ENCODE measurements at regions not wholly inside any gene's neighbourhood (a gene's known extent, or its start where the extent isn't known, plus 50 kb on each side); places are given as distances from the start of the nearest gene placed in this dataset.

- ChIA-PET CTCF (ENCODE audit: unreplicated experiment) (no interaction called here), POLR2A (interaction anchor here (0.7 kb wide), 1 partner anchor 99 kb away, joined by 3 read pairs; no protein-coding TSS in a partner anchor)
- no peak for TF ChIP-seq CTCF (conservative IDR thresholded peaks at IDR 0.05; ENCODE audit: low read length)
- TF ChIP-seq EZH2phosphoT487 (IDR thresholded peaks at IDR 0.05; ENCODE audit: borderline replicate concordance, low read depth, low read length): no peak
Measured at GRCh38 chr5:54703133-54703532, 185.6 kb downstream of the SNX18 start.

GRCh38 chr5:54702470-54702869 lies 184.9 kb downstream of the SNX18 start:
- Histone ChIP-seq H4K20me1 (ENCODE audit: insufficient read depth, low read length) (no peaks in the 10 kb centered on the region), H3K4me3 (ENCODE audit: low read depth, low read length, poor library complexity, severe bottlenecking) (no peak overlapping the region), H3K9me3 (ENCODE audit: low read length) (no peaks in the 10 kb centered on the region), H3K4me1 (ENCODE audit: insufficient read depth, low read length, poor library complexity, severe bottlenecking) (peaks cover 4% of the 10 kb centered on the region), H3K79me2 (ENCODE audit: insufficient read depth, low read depth, low read length) (no peaks in the 10 kb centered on the region), H3K36me3 (ENCODE audit: insufficient read depth, low read length) (no peaks in the 10 kb centered on the region), H2AFZ (ENCODE audit: low read length) (no peak overlapping the region), H3K4me2 (ENCODE audit: low read length) (no peak overlapping the region), H3K9me2 (ENCODE audit: insufficient read depth, low read length) (no peaks in the 10 kb centered on the region), H3K27ac (ENCODE audit: low read depth, low read length, poor library complexity, severe bottlenecking) (no peak overlapping the region)
- ChIA-PET CTCF (ENCODE audit: unreplicated experiment) (no interaction called here), POLR2A (interaction anchor here (0.6 to 0.7 kb wide), 2 partner anchors 94 to 203 kb away, joined by 3 read pairs; no protein-coding TSS in a partner anchor)
- TF ChIP-seq EZH2phosphoT487 (IDR thresholded peaks at IDR 0.05; ENCODE audit: borderline replicate concordance, low read depth, low read length): no peak
- no peak for TF ChIP-seq CTCF (conservative IDR thresholded peaks at IDR 0.05; ENCODE audit: low read length)
- DNase-seq (ENCODE audit: low spot score): no peak
- intact Hi-C loops (cut with micrococcal nuclease; ENCODE audit: unreplicated experiment): no loop called here
- no TSS peak for BruUV-seq (replicated peaks)

More at GRCh38 chr5:54703133-54703532, 185.6 kb downstream of the SNX18 start:
- Histone ChIP-seq H3K36me3 (ENCODE audit: insufficient read depth, low read length) (no peaks in the 10 kb centered on the region), H3K9me3 (ENCODE audit: low read length) (no peaks in the 10 kb centered on the region), H3K9me2 (ENCODE audit: insufficient read depth, low read length) (no peaks in the 10 kb centered on the region), H3K79me2 (ENCODE audit: insufficient read depth, low read depth, low read length) (no peaks in the 10 kb centered on the region), H3K4me3 (ENCODE audit: low read depth, low read length, poor library complexity, severe bottlenecking) (no peak overlapping the region), H3K4me1 (ENCODE audit: insufficient read depth, low read length, poor library complexity, severe bottlenecking) (peaks cover 4% of the 10 kb centered on the region), H2AFZ (ENCODE audit: low read length) (no peak overlapping the region), H3K4me2 (ENCODE audit: low read length) (no peak overlapping the region), H4K20me1 (ENCODE audit: insufficient read depth, low read length) (no peaks in the 10 kb centered on the region), H3K27ac (ENCODE audit: low read depth, low read length, poor library complexity, severe bottlenecking) (no peak overlapping the region)
- BruUV-seq (replicated peaks): no TSS peak
- DNase-seq (ENCODE audit: low spot score): no peak
- intact Hi-C loops (cut with micrococcal nuclease; ENCODE audit: unreplicated experiment): no loop called here

- H4K20me1 ChIP-seq (ENCODE audit: insufficient read depth, low read length): no peaks in the 10 kb centered on the region
- intact Hi-C loops (cut with micrococcal nuclease; ENCODE audit: unreplicated experiment): loop anchor here (2.0 kb wide), 1 partner anchor 184 kb away; the partner anchor contains the start of gene SNX18
- peaks cover 4% of the 10 kb centered on the region for H3K4me1 ChIP-seq (ENCODE audit: insufficient read depth, low read length, poor library complexity, severe bottlenecking)
- H3K9me2 ChIP-seq (ENCODE audit: insufficient read depth, low read length): no peaks in the 10 kb centered on the region
- H3K4me2 ChIP-seq (ENCODE audit: low read length): no peak overlapping the region
- no peak for DNase-seq (ENCODE audit: low spot score)
- TF ChIP-seq CTCF (conservative IDR thresholded peaks at IDR 0.05; ENCODE audit: low read length): no peak
- ChIA-PET POLR2A (interaction anchor here (1.2 kb wide), 1 partner anchor 12 kb away, joined by 4 read pairs; no protein-coding TSS in a partner anchor), CTCF (ENCODE audit: unreplicated experiment) (no interaction called here)
- no peaks in the 10 kb centered on the region for H3K79me2 ChIP-seq (ENCODE audit: insufficient read depth, low read depth, low read length)
- no TSS peak for BruUV-seq (replicated peaks)
- no peaks in the 10 kb centered on the region for H3K36me3 ChIP-seq (ENCODE audit: insufficient read depth, low read length)
- H3K27ac ChIP-seq (ENCODE audit: low read depth, low read length, poor library complexity, severe bottlenecking): no peak overlapping the region
- H3K4me3 ChIP-seq (ENCODE audit: low read depth, low read length, poor library complexity, severe bottlenecking): no peak overlapping the region
- no peak overlapping the region for H2AFZ ChIP-seq (ENCODE audit: low read length)
- no peaks in the 10 kb centered on the region for H3K9me3 ChIP-seq (ENCODE audit: low read length)
Measured at GRCh38 chr5:54700986-54701578, 183.5 kb downstream of the SNX18 start.
